22Rv1 (cell line): ENCODE measurements at regions not wholly inside any gene's neighbourhood (a gene's known extent, or its start where the extent isn't known, plus 50 kb on each side); places are given as distances from the start of the nearest gene placed in this dataset.

Source experiments
- ZFX ChIP-seq: fragments of 450-650 bp; IDR thresholded peaks from 2 replicates; pipeline ENCODE4 v1.6.1; 2017; ENCODE audit warnings: antibody characterized with exemption, borderline replicate concordance
- TF ChIP-seq, protein P1 (sequence below): fragments of 450-650 bp; IDR thresholded peaks from 2 replicates; pipeline ENCODE4 v1.5.1; 2017; ENCODE audit warnings: mild to moderate bottlenecking

DNA sequence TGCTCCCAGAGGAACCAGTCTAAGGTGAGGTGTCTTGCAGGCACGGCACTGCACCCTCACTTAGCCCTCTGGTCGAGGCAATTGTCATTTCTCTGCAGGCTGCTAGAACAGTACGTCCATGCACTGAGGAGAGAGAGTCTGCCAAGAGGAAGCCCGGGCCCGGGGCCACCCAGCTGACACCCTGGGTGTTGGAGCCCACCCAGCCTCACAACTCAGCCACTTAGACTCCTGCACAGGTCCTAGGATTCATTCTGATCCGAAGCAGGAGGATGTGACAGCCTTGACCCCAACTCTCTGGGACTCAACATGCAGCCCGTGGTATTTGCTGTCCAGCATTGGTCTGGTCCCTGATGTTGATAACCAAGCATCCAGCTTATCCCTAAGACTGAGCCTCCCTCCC is 111.9 kb downstream of the ADSS2 start:
- TF ChIP-seq, protein P1, sequence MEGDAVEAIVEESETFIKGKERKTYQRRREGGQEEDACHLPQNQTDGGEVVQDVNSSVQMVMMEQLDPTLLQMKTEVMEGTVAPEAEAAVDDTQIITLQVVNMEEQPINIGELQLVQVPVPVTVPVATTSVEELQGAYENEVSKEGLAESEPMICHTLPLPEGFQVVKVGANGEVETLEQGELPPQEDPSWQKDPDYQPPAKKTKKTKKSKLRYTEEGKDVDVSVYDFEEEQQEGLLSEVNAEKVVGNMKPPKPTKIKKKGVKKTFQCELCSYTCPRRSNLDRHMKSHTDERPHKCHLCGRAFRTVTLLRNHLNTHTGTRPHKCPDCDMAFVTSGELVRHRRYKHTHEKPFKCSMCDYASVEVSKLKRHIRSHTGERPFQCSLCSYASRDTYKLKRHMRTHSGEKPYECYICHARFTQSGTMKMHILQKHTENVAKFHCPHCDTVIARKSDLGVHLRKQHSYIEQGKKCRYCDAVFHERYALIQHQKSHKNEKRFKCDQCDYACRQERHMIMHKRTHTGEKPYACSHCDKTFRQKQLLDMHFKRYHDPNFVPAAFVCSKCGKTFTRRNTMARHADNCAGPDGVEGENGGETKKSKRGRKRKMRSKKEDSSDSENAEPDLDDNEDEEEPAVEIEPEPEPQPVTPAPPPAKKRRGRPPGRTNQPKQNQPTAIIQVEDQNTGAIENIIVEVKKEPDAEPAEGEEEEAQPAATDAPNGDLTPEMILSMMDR, result no peak
- TF ChIP-seq ZFX, result no peak
